WTC11 (cell line): ENCODE measurements at regions not wholly inside any gene's neighbourhood (a gene's known extent, or its start where the extent isn't known, plus 50 kb on each side); places are given as distances from the start of the nearest gene placed in this dataset.

Experiments
- ATAC-seq: fragments of 200-7000 bp; cut with Tn5 transposase; 2 replicates; pipeline ENCODE4 v1.10.0; 2021; ENCODE audit warnings: mild to moderate bottlenecking, moderate library complexity
- CTCF ChIA-PET: fragments of 300-600 bp; sonication (Branson Sonifier 250); formaldehyde crosslinking; loops from one replicate; lab custom pipeline; 2021; ENCODE audit warnings: antibody characterized with exemption; lab: Charles Lee
- POLR2A ChIA-PET: fragments of 350-600 bp; sonication (Branson Sonifier 250); formaldehyde crosslinking; loops from one replicate; lab custom pipeline; 2021; ENCODE audit warnings: antibody characterized with exemption; lab: Charles Lee
- DNase-seq: peaks from one replicate; pipeline ENCODE4 v3.0.0; 2021; ENCODE audit warnings: low spot score
- H3K27ac Mint-ChIP-seq: 2 replicates; pipeline ENCODE4 v1.8.0; 2021; ENCODE audit warnings: mixed read lengths
- H3K27me3 Mint-ChIP-seq: 2 replicates; pipeline ENCODE4 v1.8.0; 2021; ENCODE audit warnings: low read depth, mild to moderate bottlenecking, moderate library complexity, mixed read lengths
- H3K36me3 Mint-ChIP-seq: 2 replicates; pipeline ENCODE4 v1.8.0; 2021; ENCODE audit warnings: mixed read lengths
- H3K4me1 Mint-ChIP-seq: 2 replicates; pipeline ENCODE4 v1.8.0; 2022; ENCODE audit warnings: mixed read lengths
- H3K4me3 Mint-ChIP-seq: 2 replicates; pipeline ENCODE4 v1.8.0; 2021; ENCODE audit warnings: mild to moderate bottlenecking, moderate library complexity, mixed read lengths
- H3K9me3 Mint-ChIP-seq: 2 replicates; pipeline ENCODE4 v1.8.0; 2021; ENCODE audit warnings: mixed read lengths
- ATF2 ChIP-seq: sonication (generic); formaldehyde crosslinking; IDR thresholded peaks from 2 replicates; pipeline ENCODE4 v1.8.1; 2022; ENCODE audit warnings: low read depth, missing genetic modification reagents, borderline replicate concordance
- CBFB ChIP-seq: sonication (generic); formaldehyde crosslinking; IDR thresholded peaks from 2 replicates; pipeline ENCODE4 v1.8.1; 2022; ENCODE audit warnings: mild to moderate bottlenecking, low read depth, missing genetic modification reagents
- CTCF ChIP-seq: fragments of 200-600 bp; IDR thresholded peaks from 2 replicates; pipeline ENCODE4 v1.8.0; 2022; ENCODE audit warnings: antibody characterized with exemption
- E2F5 ChIP-seq: sonication (generic); formaldehyde crosslinking; IDR thresholded peaks from 2 replicates; pipeline ENCODE4 v1.8.1; 2022; ENCODE audit warnings: mild to moderate bottlenecking, moderate library complexity, missing genetic modification reagents
- FOXJ3 ChIP-seq: sonication (generic); formaldehyde crosslinking; IDR thresholded peaks from 2 replicates; pipeline ENCODE4 v1.9.0; 2021; ENCODE audit warnings: missing genetic modification reagents, mild to moderate bottlenecking, borderline replicate concordance
- GRHL2 ChIP-seq: fragments of 250-450 bp; sonication (Bioruptor Pico); IDR thresholded peaks from 2 replicates; pipeline ENCODE4 v1.8.0; 2022; ENCODE audit warnings: mild to moderate bottlenecking, moderate library complexity; ENCODE audit not compliant: insufficient replicate concordance, severe bottlenecking
- GTF2I ChIP-seq: fragments of 250-450 bp; sonication (Bioruptor Pico); conservative IDR thresholded peaks from 2 replicates; pipeline ENCODE4 v1.4.0; 2021; ENCODE audit warnings: mild to moderate bottlenecking
- IRF2 ChIP-seq: sonication (generic); formaldehyde crosslinking; IDR thresholded peaks from 2 replicates; pipeline ENCODE4 v1.8.0; 2022; ENCODE audit warnings: low read depth, missing genetic modification reagents, borderline replicate concordance
- NFYB ChIP-seq: sonication (generic); formaldehyde crosslinking; conservative IDR thresholded peaks from 2 replicates; pipeline ENCODE4 v1.8.0; 2022; ENCODE audit warnings: low read depth, missing genetic modification reagents
- NR1H2 ChIP-seq: sonication (generic); formaldehyde crosslinking; IDR thresholded peaks from 2 replicates; pipeline ENCODE4 v1.9.0; 2021; ENCODE audit warnings: mild to moderate bottlenecking, moderate library complexity, missing genetic modification reagents
- STAT6 ChIP-seq: sonication (generic); formaldehyde crosslinking; conservative IDR thresholded peaks from 2 replicates; pipeline ENCODE4 v1.8.1; 2023; ENCODE audit warnings: mild to moderate bottlenecking, low read depth, missing genetic modification reagents, moderate library complexity
- TEAD1 ChIP-seq: sonication (generic); formaldehyde crosslinking; IDR thresholded peaks from 2 replicates; pipeline ENCODE4 v1.8.0; 2022; ENCODE audit warnings: mild to moderate bottlenecking, missing genetic modification reagents
- TEAD4 ChIP-seq: sonication (generic); formaldehyde crosslinking; IDR thresholded peaks from 2 replicates; pipeline ENCODE4 v1.8.0; 2022; ENCODE audit warnings: mild to moderate bottlenecking, missing genetic modification reagents
- ZNF232 ChIP-seq: sonication (generic); formaldehyde crosslinking; IDR thresholded peaks from 2 replicates; pipeline ENCODE4 v1.8.0; 2022; ENCODE audit warnings: mild to moderate bottlenecking, missing genetic modification reagents
- ZNF425 ChIP-seq: fragments of 250-450 bp; sonication (Bioruptor Pico); conservative IDR thresholded peaks from 2 replicates; pipeline ENCODE4 v1.9.0; 2021; ENCODE audit warnings: mild to moderate bottlenecking
- ZNF671 ChIP-seq: fragments of 250-450 bp; sonication (Bioruptor Pico); IDR thresholded peaks from 2 replicates; pipeline ENCODE4 v1.8.0; 2021; ENCODE audit warnings: mild to moderate bottlenecking
- TF ChIP-seq, protein P1 (sequence below): sonication (generic); formaldehyde crosslinking; IDR thresholded peaks from 2 replicates; pipeline ENCODE4 v1.8.0; 2022; ENCODE audit warnings: mild to moderate bottlenecking, missing genetic modification reagents

DNA sequence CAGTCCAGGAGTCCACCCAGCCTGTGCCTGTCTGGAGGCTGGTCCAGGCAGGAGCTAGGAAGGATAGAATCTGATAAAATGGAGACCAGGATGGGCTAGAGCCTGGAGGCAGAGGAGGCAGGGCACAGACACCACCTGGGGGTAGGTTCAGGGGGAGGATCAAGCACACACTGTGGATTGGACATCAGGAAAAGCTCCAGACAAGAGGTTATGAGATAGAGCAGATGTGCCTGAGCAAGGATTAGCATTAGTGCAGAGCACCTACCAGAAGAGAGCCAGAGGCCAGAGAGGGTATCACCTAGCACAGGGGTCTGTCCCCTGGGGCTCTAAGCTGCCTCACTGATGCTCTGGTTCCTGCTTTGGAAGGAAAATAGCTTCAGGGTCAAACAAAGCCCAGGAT, 216.7 kb upstream of the ZC3H12A start (continued):
- TF ChIP-seq E2F5 (CRISPR knock-in tag) = no peak
- TF ChIP-seq, protein P1, sequence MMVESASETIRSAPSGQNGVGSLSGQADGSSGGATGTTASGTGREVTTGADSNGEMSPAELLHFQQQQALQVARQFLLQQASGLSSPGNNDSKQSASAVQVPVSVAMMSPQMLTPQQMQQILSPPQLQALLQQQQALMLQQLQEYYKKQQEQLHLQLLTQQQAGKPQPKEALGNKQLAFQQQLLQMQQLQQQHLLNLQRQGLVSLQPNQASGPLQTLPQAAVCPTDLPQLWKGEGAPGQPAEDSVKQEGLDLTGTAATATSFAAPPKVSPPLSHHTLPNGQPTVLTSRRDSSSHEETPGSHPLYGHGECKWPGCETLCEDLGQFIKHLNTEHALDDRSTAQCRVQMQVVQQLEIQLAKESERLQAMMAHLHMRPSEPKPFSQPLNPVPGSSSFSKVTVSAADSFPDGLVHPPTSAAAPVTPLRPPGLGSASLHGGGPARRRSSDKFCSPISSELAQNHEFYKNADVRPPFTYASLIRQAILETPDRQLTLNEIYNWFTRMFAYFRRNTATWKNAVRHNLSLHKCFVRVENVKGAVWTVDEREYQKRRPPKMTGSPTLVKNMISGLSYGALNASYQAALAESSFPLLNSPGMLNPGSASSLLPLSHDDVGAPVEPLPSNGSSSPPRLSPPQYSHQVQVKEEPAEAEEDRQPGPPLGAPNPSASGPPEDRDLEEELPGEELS = no peak

DNA sequence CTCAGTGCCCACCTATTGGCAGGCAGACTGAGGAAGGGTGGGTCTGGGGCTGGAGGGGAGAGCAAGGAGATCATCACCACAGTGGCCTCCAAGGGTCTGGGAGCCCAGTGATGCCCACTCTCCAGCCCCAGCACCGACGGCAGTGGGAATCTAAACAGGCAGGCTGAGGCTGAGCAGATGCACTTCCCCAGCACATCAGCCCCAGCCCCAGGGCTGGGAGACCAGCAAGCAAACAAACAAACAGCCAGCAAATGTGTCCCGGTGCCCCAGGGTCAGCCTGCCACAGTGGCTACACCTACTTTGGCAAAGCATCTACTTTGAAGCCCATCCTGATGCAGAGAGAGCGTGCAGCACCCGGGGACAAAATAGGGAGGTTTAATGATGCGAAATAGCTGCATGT, 216.3 kb upstream of the ZC3H12A start:
- TF ChIP-seq CTCF = no peak
- H3K4me1 Mint-ChIP-seq = peaks cover 53% of the 10 kb centered on the region

GRCh38 chr1:37259019-37259418, 215.4 kb upstream of the ZC3H12A start:
- POLR2A ChIA-PET = no interaction called here
- peaks cover 53% of the 10 kb centered on the region for H3K4me1 Mint-ChIP-seq
- CTCF ChIA-PET = interaction anchor here (0.9 to 1.3 kb wide), 2 partner anchors 15 to 104 kb away, joined by 3 to 4 read pairs; no protein-coding TSS in a partner anchor
- TF ChIP-seq TEAD4 (CRISPR knock-in tag) (no peak), TEAD1 (no peak), ZNF425 (CRISPR knock-in tag) (no peak), ZNF671 (CRISPR knock-in tag) (no peak), GTF2I (no peak), ZNF232 (CRISPR knock-in tag) (no peak), CBFB (CRISPR knock-in tag) (no peak), GRHL2 (no peak), NR1H2 (CRISPR knock-in tag) (no peak), IRF2 (CRISPR knock-in tag) (no peak), NFYB (CRISPR knock-in tag) (no peak), ATF2 (CRISPR knock-in tag) (no peak), FOXJ3 (no peak), STAT6 (no peak)
- TF ChIP-seq, protein P1 = no peak

More for the DNA sequence above, 216.3 kb upstream of the ZC3H12A start:
- no peak for DNase-seq
- Mint-ChIP-seq H3K36me3 (no peaks in the 10 kb centered on the region), H3K27me3 (peaks cover 8% of the 10 kb centered on the region; the same call in 1 of the 2 replicates), H3K9me3 (no peaks in the 10 kb centered on the region), H3K4me3 (no peak overlapping the region), H3K27ac (no peak overlapping the region)
- POLR2A ChIA-PET = no interaction called here
- no peak for ATAC-seq
- CTCF ChIA-PET = interaction anchor here (0.7 to 1.3 kb wide), 4 partner anchors 15 to 682 kb away, joined by 3 to 4 read pairs (median 4); no protein-coding TSS in a partner anchor

More at GRCh38 chr1:37259019-37259418, 215.4 kb upstream of the ZC3H12A start:
- Mint-ChIP-seq H3K27ac (no peak overlapping the region), H3K36me3 (no peaks in the 10 kb centered on the region), H3K4me3 (no peak overlapping the region), H3K9me3 (0 out of 2 replicates have a peak, but pooled peaks cover 3% of the 10 kb centered on the region), H3K27me3 (peaks cover 8% of the 10 kb centered on the region; the same call in 1 of the 2 replicates)
- ATAC-seq = no peak
- DNase-seq = no peak
